COLO829 (cell line): ENCODE measurements at regions not wholly inside any gene's neighbourhood (a gene's known extent, or its start where the extent isn't known, plus 50 kb on each side); places are given as distances from the start of the nearest gene placed in this dataset.
"Not testable (repeated sequence)": the region's sequence is repeated elsewhere in the genome, so short reads cannot be mapped to it uniquely, and the experiment has no call there.

Source experiments
- DNase-seq: peaks from one replicate; pipeline ENCODE4 v3.0.0; 2012; ENCODE audit warnings: low spot score

DNA sequence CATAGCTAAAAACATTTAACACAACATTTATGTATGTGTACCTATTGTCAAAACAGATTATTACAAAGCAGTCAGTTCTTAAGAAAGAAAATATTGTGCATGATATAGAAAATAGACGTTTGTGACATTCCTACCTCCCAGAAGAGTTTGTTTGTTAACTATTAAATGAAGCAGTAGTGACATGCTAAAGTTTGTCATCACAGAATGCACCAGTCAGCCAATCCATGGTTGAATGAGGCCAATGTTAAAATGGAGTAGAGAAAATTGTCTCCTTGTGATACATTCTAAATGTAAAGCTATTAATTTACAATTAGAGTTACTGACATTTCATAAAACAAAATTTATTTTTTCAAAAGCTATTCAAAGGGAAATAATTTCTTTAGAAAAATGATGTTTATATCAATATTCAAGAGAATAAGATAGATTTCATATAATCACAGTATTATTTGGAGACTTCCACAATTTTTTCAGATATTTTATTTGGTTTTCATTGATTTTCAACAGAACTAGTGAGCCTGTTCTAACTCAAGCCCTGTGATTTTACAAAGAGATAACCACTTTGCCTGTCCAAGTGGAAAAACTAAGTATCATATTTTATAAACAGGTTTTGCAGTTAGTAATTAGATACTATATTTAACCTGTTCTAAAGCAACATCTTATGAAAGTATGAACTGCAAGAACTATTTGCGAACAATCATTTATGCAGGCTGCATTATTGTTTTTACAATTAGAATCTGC, 176.8 kb downstream of the ISL1 start:
- no peak for DNase-seq

DNA sequence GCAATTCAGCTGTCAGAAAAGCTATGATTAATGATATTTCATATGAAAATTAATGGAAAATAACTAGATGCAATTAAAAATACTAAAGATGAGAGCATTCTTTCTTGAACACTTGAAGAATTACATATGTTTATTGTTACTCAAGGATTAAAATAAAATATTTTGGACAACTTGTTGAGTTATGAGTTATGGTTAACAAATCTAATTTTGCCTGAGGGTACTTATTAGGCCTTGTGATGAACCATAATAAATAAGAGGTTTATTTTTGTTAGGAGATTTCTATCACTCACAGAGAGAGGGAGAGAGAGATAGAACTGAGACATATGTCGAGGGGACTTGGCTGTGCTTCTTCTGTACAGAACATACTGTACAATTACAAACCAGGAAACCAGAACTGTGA, 183.7 kb downstream of the ISL1 start:
- DNase-seq = no peak

DNA sequence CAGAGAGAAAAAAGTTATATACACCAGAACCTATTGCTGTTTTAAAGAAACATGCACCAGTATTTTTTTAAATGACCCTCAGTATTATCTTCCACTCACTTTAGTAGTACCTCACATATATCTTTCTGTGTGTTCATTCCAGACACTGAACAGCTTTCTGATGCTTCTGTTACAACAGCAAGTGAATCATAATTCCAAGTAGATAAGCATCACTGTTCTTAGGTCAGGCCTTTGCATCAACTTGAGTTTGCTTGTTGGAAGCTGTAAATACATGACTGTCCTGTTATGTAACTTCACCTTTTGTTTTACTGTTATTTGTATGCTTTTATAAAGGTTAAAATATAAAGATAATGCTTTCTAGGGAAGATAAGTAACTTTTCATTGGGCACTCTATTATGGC, 184.4 kb downstream of the ISL1 start:
- DNase-seq = no peak

DNA sequence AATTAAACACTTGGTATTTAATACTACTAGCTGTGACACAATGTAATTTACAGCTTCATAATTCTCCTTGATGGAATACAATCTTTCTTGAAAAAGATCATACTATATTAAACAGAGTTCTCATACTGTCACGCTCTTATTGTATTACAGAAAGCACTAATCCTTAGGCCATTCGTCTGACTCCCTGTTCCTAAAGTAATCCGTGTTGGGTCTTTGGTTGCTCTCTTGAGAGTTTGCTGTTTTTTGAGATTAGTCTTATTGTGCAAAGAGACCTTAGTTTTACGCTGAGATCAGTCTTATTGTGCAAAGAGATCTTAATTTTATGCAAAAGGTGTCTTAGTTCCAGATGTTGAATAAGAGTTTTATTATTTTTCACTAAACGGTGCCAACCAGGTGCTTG, 190.6 kb downstream of the ISL1 start:
- DNase-seq = no peak

DNA sequence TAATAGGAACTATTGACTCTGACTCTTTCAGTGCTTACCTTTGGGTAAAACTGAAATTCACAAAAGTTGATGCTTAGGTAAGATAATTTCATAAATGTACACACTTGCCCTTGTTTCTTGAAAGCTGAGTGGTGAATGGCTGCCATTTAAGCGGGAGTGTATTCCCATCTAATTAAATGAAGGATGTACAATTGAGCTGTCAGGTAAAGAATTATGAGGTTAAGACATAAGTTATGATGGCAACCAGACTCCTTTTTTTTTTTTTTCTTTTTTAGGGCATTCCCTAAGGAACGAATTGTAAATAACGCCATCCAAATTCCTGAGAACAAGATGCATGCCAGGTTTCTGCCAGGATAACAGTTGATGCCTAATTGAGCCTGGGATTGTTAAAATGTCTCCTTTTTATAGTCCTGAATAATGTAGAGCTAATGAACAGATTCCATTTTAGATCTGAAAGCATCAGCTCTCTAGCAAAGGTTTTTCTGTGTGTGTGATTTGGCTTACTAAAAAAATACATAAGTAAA, 199.7 kb downstream of the ISL1 start:
- DNase-seq = no peak

DNA sequence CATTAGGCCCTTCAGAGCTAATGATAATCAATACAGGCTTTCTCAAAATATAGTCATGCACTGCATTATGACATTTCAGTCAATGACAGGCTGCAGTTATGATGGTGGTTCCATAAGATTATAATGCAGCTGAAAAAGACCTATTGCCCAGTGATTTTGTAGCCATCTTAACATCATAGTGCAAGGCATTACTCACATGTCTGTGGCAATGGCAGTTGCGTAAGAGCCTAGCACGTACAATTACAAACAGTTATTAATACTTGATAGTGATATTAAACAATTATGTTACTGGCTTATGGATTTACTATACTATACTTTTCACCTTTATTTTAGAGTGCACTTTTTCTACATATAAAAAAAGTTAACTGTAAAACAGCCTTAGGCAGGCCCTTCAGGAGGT, 214.8 kb downstream of the ISL1 start:
- DNase-seq = no peak

DNA sequence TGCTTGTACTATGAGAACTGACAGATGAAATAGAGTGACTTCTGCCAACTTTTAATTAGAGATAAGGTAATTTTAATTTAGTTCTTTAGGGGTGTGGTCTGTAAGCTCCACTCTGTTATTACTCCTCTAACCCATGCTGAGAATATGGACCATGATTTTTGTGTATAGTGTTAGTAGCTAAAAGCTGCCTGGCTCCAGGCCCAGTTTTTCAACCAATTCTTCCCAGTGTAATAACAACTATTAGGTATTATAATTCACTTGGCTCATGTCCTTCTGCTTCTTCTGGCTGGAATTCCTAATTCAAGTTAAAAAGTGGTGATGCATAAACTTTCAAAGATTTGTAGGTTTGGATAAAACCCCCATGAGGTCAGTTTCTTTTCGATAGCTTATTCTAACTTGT, 216.3 kb downstream of the ISL1 start:
- no peak for DNase-seq

DNA sequence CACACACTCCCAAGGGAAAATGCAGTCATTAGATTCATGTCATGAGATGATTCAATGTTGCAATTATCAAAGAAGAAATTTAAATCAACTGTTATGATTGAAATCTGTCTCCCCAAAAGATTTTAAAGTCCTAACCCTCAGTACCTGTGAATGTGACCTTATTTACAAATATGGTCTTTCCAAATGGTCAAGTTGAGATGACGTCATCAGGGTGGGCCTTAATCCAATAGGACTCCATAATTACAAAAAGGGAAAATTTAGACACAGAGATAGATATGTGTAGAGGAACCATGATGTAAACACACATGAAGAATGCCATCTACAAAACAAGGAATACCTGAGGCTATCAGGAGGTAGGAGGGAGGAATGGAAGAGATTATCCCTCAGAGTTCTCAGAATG, 221.1 kb downstream of the ISL1 start:
- no peak for DNase-seq

DNA sequence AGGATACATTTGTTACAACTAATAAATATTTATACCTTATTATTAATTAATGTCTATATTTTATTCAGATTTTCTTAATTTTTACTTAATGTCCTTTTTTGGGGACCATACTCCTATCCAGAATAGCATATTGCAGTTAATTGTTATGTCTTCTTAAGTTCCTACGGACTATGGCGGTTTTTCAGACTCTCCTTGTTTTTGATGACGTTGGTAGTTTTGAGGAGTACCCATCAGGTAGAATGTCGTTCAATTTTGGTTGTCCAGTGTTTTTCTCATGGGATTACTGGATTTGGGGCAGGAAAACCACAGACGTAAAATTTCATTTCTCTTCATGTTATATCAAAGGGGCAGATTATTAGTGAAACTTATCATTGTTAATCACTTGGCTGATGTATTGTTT, 223.7 kb downstream of the ISL1 start:
- no peak for DNase-seq

DNA sequence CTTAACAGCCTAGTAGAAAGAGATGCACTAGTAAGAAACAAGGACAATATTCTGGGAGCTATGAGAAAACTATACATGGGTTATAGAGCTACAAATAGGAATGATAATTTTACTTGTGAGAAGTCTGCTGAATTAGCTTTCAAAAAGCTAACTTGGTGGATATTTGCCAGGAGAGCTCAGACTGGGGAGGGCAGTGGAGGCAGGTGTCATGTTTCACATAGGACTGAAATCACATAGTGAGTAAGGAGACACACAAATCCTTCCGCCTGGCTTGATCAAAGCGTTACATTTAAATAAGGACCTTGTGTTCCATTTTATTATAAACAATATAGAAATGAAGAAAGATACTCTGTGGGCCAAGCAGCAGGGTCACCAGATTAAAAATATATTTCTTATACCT, 235.0 kb downstream of the ISL1 start:
- DNase-seq = no peak

DNA sequence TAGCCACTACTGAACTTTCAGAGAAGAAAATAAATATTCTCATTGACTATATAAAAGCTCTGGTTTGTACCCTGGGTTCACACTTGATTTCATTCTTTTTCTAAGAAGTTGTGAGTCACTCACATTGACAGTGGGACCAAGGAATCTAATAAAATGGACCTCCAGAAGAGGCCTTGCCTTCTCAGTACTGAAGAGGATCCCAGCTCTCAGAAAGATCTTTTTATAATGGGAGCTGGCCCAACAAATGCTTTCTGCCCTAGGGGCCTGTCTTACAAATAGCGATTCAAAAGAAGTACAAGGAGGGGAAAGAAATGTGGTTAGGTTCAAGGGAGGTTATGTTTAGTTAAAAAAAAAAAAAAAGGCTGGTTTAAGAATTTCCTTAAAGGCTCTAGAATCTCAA, 237.9 kb downstream of the ISL1 start:
- DNase-seq = peak; percentile 7

DNA sequence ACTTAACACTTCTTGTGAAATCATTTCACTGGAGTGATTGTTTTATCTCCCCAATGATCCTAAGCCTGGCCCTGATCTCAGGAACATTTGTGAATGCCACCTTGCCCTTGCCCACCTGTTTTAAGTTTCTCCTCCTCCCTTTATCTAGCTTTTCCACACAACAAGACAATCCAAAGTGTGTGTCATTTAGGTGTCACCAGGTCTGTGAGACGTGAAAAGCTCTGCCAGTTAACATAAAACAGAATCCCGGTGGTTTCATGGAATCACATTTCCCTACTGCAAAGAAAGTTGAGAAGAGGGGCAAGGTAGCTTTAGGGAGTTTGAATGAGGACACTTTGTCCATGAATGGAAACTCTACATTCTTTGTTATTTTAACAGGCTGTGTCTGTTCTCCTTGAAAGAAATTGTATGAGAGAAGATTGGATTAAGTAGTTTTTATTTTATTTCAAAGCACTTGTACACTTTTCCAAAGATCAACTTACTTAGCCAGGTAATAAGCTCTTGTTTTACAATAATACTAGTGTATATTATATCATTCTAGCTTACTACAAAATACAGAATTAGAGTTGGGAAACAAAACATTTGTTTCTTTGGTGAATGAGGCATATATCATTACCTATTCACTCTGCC, 239.0 kb downstream of the ISL1 start:
- DNase-seq = no peak

DNA sequence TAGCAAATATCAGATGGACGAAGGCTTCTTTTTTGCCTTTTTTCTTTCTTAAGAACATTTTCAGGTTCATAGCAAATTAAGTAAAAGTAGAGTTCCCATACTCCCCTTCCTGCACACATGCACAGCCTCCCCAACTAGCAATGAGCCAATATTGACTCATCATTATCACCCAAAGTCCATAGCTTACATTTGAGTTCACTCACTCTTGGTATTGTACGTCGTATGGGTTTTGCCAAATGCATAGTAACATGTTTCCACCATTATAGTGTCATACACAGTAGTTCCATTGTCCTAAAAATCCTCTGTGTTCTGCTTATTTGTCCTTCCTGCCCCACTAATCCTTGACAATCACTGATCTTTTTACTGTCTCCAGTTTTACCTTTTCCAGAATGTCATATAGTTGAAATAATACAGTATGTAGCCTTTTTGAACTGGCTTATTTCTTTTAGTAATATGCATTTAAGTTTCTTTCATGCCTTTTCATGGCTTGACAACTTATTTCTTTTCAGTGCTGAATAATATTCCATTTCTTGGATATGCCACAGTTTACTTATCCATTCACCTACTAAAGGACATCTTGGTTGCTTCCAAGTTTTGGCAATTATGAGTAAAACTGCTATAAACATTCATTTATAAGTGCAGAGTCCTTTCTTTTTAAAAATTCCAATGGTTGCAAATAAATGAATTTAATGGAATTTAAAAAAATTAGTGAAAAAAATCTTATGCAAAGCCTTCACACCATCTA, 242.1 kb downstream of the ISL1 start:
- DNase-seq = no peak

DNA sequence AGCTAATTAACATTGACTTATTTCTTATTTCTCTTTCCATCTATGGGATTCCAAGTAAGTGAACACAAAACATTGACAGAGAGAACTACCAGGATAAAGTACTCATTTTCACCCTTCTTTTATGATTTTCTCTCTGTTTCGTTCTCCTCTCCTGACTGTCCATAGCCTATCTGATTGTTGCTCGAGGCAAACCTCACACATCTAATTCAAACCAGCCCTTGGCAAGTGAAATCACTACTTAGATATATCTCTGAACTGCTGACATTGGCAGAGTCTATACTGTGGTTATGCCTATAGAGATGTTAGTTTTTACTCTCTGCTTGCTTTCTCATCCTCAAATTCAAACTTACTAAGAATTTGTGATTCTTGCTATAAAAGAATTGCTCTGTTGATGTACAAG, 248.8 kb downstream of the ISL1 start:
- no peak for DNase-seq

DNA sequence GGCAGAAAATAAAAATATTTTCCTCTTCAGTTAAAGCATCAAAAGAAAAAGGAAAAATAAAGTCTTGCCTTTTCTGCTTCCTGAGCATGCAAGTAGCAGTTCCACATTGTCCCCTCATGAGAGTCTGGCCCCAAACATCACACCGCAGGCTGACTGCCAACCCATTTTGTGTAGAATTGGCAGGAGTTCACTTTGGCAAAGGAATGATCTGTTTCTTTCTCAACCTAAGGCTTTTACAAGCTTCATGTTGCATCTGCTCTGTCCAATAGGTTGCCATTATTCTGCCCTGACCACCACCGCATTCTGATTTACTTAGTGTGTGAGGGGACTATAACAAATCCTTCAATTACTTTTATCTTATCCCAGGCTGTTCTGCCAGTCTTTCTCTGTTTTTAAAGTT, 249.5 kb downstream of the ISL1 start:
- DNase-seq = no peak

DNA sequence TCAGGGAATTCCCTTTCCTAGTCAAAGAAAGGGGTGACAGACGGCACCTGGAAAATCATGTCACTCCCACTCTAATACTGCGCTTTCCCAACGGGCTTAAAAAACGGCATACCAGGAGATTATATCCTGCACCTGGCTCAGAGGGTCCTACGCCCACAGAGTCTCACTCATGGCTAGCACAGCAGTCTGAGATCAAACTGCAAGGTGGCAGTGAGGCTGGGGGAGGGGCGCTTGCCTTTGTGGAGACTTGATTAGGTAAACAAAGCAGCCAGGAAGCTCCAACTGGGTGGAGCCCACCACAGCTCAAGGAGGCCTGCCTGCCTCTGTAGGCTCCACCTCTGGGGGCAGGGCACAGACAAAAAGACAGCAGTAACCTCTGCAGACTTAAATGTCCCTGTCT, 253.7 kb downstream of the ISL1 start:
- not testable (repeated sequence) for DNase-seq

DNA sequence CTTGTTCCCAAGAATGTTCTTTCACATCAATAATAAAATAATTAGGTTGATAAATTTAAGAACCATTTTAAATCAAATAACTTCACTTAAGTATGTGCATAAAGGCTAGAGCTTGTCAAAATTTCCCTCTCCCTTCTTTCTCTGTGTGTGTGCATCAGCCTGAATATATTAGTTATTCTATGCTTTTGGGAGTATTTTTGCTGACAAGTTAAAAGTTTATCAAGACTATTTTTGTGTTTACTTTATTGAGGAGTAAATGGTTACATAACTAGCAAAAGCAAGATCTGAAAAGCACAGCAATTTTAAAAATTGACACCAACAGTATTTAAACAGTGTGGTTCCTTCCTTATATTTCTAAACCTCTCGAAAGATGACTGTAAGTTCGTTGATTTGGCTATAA, 261.7 kb downstream of the ISL1 start:
- no peak for DNase-seq

DNA sequence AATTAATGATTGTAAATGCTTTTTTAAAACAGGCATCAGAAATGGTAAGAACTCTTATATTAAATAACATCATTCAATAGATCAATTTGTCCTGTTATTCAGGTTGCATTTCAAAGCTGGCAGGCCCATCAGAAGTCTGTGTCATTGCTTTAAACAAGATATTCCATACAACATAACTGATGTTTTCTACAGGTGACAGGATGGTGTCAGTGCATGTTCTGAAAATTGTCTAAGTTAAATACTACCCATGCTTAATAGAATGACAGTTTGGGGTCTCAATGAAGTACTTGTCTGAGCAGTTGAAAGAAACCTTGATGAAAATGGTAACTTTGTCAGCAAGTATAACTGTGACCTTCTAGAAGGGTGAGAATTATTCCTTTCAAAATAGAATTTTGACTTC, 263.2 kb downstream of the ISL1 start:
- no peak for DNase-seq

DNA sequence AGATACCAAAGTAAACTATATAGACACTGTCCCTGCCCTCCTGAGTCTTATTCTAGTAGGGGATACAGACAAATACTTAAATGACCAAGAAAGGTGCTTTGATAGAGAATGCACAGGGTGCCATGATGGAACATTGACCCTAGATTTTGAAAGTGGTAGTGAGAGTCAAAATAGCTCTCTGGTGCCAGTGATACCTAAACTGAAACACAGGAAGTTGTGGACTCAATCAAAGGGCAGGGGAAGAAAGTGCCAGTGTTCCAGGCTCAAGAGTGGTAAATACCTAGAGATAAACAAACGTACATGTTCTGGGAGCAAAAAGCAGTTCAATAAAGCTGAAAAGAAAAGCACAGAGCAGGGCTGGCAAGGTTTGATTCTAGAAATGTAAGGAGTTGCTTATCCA, 267.6 kb downstream of the ISL1 start:
- no peak for DNase-seq

DNA sequence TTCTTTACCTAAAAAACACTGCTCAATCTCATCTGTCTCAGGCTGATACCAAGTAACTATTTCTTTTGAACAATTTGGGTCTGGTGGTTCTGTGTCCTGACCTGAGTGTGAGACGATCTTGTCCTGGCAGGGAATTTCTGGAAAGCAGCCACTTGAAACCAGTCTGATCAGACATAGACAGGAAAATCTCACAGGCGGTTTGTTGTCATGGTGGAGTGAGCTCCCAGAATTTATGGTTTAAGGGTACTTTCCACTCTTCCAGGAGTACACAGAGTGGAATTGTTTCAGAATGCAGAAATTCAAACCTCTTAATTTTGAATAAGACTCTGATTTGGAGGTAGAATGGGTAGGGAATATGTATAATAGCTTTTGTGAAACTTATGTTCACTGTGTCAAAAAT, 268.2 kb downstream of the ISL1 start:
- no peak for DNase-seq

DNA sequence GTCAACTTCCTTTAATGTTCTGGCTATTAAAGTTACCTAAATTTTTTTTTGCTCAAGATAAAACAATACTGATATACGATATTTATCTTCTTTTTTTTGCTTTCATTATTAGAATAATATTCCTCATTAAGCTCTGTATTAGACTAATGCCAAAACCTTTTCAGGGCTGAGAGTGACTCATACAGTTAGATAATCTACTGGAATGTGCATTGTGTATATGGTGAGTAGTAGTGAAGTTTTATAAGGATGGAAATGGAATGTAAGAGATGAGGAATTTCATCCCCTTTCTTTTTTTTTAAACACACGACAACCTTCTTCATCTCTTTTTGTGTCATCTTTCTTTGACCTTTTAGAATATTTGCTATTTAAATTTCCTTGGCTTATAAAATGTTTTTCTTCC, 268.6 kb downstream of the ISL1 start:
- DNase-seq = no peak

DNA sequence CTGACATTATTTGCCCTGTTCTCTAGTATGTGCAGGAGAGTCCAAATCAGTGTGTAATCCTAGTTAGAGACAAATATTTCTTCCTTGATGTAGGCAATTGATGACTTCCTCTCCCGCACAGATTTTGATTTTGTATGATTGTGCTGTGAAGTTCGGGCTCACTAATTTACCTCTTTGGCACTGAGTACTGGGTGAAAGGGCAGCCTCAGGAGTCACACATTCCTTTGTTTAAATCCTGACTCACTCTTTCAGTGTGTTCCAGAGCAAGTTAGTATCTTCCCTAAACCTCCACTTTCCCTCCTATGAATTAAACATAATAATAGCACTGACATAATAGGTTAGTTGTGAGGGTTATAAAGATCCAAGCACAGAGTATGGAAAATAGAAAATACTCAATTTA, 269.7 kb downstream of the ISL1 start:
- DNase-seq = no peak
